ENCODE measurements at regions not wholly inside any gene's neighbourhood (a gene's known extent, or its start where the extent isn't known, plus 50 kb on each side); places are given as distances from the start of the nearest gene placed in this dataset.
"Not testable (repeated sequence)": the region's sequence is repeated elsewhere in the genome, so short reads cannot be mapped to it uniquely, and the experiment has no call there.

GRCh38 chr18:51531501-51531900 is 334.0 kb upstream of the MEX3C start:
- DNase-seq: no peak

GRCh38 chr18:51537487-51537886 is 340.0 kb upstream of the MEX3C start:
- DNase-seq: no peak

GRCh38 chr18:51540562-51540961 is 343.1 kb upstream of the MEX3C start:
- DNase-seq: no peak

- DNase-seq: no peak
Measured at GRCh38 chr18:51541230-51541629, 343.7 kb upstream of the MEX3C start.

- no peak for DNase-seq
Measured at GRCh38 chr18:51543658-51544155, 346.2 kb upstream of the MEX3C start.

GRCh38 chr18:51545446-51545845 is 348.0 kb upstream of the MEX3C start:
- DNase-seq: no peak

GRCh38 chr18:51559198-51559901 is 361.9 kb upstream of the MEX3C start:
- DNase-seq: no peak

- no peak for DNase-seq
Measured at GRCh38 chr18:51559902-51560287, 362.4 kb upstream of the MEX3C start.

GRCh38 chr18:51561821-51562220 is 364.3 kb upstream of the MEX3C start:
- no peak for DNase-seq

- DNase-seq: no peak
Measured at GRCh38 chr18:51562866-51563265, 365.4 kb upstream of the MEX3C start.

GRCh38 chr18:51563396-51563795 is 365.9 kb upstream of the MEX3C start:
- no peak for DNase-seq

- no peak for DNase-seq
Measured at GRCh38 chr18:51568151-51568550, 370.7 kb upstream of the MEX3C start.

GRCh38 chr18:51569153-51569552 is 371.7 kb upstream of the MEX3C start:
- DNase-seq: no peak

- DNase-seq: no peak
Measured at GRCh38 chr18:51569561-51569960, 372.1 kb upstream of the MEX3C start.

GRCh38 chr18:51570071-51570470 is 372.6 kb upstream of the MEX3C start:
- DNase-seq: not testable (repeated sequence)

- not testable (repeated sequence) for DNase-seq
Measured at GRCh38 chr18:51573886-51574285, 376.4 kb upstream of the MEX3C start.

- no peak for DNase-seq
Measured at GRCh38 chr18:51575171-51575570, 377.7 kb upstream of the MEX3C start.

GRCh38 chr18:51578406-51578980 is 381.0 kb upstream of the MEX3C start:
- DNase-seq: no peak

- DNase-seq: no peak
Measured at GRCh38 chr18:51580580-51580979, 383.1 kb upstream of the MEX3C start.

GRCh38 chr18:51582551-51582950 is 385.1 kb upstream of the MEX3C start:
- DNase-seq: no peak

GRCh38 chr18:51588616-51589015 is 391.1 kb upstream of the MEX3C start:
- no peak for DNase-seq

- DNase-seq: no peak
Measured at GRCh38 chr18:51593931-51594330, 396.4 kb upstream of the MEX3C start.

GRCh38 chr18:51603111-51603510 is 405.6 kb upstream of the MEX3C start:
- DNase-seq: no peak

GRCh38 chr18:51603551-51603950 is 406.1 kb upstream of the MEX3C start:
- no peak for DNase-seq

GRCh38 chr18:51610481-51610880 is 413.0 kb upstream of the MEX3C start:
- DNase-seq: no peak

Data from activated CD4-positive, alpha-beta T cell treated with anti-CD3 and anti-CD28 coated beads for 4 hours (primary cell).